ENCODE measurements at regions not wholly inside any gene's neighbourhood (a gene's known extent, or its start where the extent isn't known, plus 50 kb on each side); places are given as distances from the start of the nearest gene placed in this dataset.

- Histone ChIP-seq H3K27ac (ENCODE audit: insufficient read depth, low read depth, low read length) (no peak overlapping the region), H3K79me2 (ENCODE audit: control insufficient read depth, insufficient read depth, low read length) (no peaks in the 10 kb centered on the region), H3K9me1 (replicated peaks; ENCODE audit: control insufficient read depth, extremely low read depth, insufficient read depth, low read length) (no peaks in the 10 kb centered on the region), H3K4me2 (ENCODE audit: insufficient read depth, low read length) (no peak overlapping the region), H4K20me1 (replicated peaks; ENCODE audit: control insufficient read depth, extremely low read depth, insufficient read depth, low read length) (no peaks in the 10 kb centered on the region), H3K4me1 (ENCODE audit: control insufficient read depth, extremely low read depth, insufficient read depth, low read length) (no peaks in the 10 kb centered on the region), H3K9me3 (replicated peaks; ENCODE audit: control insufficient read depth, insufficient read depth, low read length) (no peaks in the 10 kb centered on the region), H3K36me3 (ENCODE audit: control insufficient read depth in 2 of 2, extremely low read depth in 1 of 2, insufficient read depth in 2 of 2, low read length in 2 of 2) (no peaks in the 10 kb centered on the region), H3K27me3 (ENCODE audit: control insufficient read depth in 2 of 2, insufficient read depth in 2 of 2, low read length in 2 of 2) (peaks cover 26 to 40% of the 10 kb centered on the region in 2 experiments), H2AFZ (ENCODE audit: low read depth, low read length) (no peak overlapping the region), H3K9ac (replicated peaks; ENCODE audit: extremely low read depth, insufficient read depth, low read length) (no peak overlapping the region), H3K4me3 (replicated peaks in 1 of 3; ENCODE audit: insufficient read depth in 1 of 3, low read depth in 1 of 3, low read length in 3 of 3) (no peak overlapping the region)
- DNase-seq (ENCODE audit: low read depth, low spot score) (no peak), FAIRE-seq (no peak)
- ChIA-PET POLR2A (no interaction called here), CTCF (interaction anchor here (1.3 kb wide), 1 partner anchor 107 kb away, joined by 4 read pairs; no protein-coding TSS in a partner anchor)
- no TSS peak for BruUV-seq (replicated peaks)
- TF ChIP-seq JUN (IDR thresholded peaks at IDR 0.05; ENCODE audit: borderline replicate concordance, insufficient read depth, insufficient read length, low read depth) (no peak), MYC (IDR thresholded peaks at IDR 0.05; ENCODE audit: low read depth, low read length) (no peak), POLR2A (IDR thresholded peaks at IDR 0.05; ENCODE audit: low read depth, low read length) (no peak), POLR2AphosphoS5 (IDR thresholded peaks at IDR 0.05; ENCODE audit: insufficient read depth, low read depth, low read length) (no peak), FOS (IDR thresholded peaks at IDR 0.05; ENCODE audit: borderline replicate concordance, insufficient read depth, low read length) (no peak), MAX (IDR thresholded peaks at IDR 0.05; ENCODE audit: insufficient read depth, insufficient read length) (no peak), EZH2 (IDR thresholded peaks at IDR 0.05; ENCODE audit: borderline replicate concordance, low read depth, low read length, severe bottlenecking) (no peak), GATA2 (IDR thresholded peaks at IDR 0.05; ENCODE audit: insufficient read depth, insufficient read length, low read depth, low read length) (no peak), CTCF (IDR thresholded peaks at IDR 0.05; ENCODE audit: extremely low read depth in 1 of 2, insufficient read depth in 1 of 2, low read depth in 1 of 2, low read length in 2 of 2) (no peak)
- intact Hi-C loops (cut with micrococcal nuclease) (no loop called here), dilution Hi-C loops (cut with MboI; ENCODE audit: extremely low pct_ligation_motif_present, low sequenced_read_pairs) (no loop called here)
Measured at GRCh38 chr16:86359571-86359970, 150.8 kb upstream of the FOXF1 start.

Measured in endothelial cell of umbilical vein (primary cell).